Endothelial cell of umbilical vein (primary cell): ENCODE measurements at regions not wholly inside any gene's neighbourhood (a gene's known extent, or its start where the extent isn't known, plus 50 kb on each side); places are given as distances from the start of the nearest gene placed in this dataset.

Experiments used
- BruUV-seq: library from RNA; stranded (reverse); fragments of 400-500 nt; replicated peaks from 2 replicates; lab custom pipeline; 2021; lab: Mats Ljungman, UMichigan
- CTCF ChIA-PET: fragments of 300-600, 350-600 bp; sonication (Branson Sonifier 250); formaldehyde crosslinking; loops from one replicate; lab custom pipeline; 2021; ENCODE audit warnings: antibody characterized with exemption, inconsistent platforms; lab: Charles Lee
- POLR2A ChIA-PET: fragments of 300-600, 350-600 bp; sonication (Branson Sonifier 250); formaldehyde crosslinking; loops from one replicate; lab custom pipeline; 2021; ENCODE audit warnings: antibody characterized with exemption, inconsistent platforms; lab: Charles Lee
- DNase-seq: peaks from one replicate; pipeline ENCODE4 v3.0.0-alpha.2; 2011; ENCODE audit warnings: low read depth, low spot score
- FAIRE-seq: peaks from 2 replicates; lab custom pipeline; 2011; peaks lifted over from hg19 to GRCh38; lab: Jason Lieb, UNC
- H2AFZ ChIP-seq: 2 replicates; pipeline ENCODE4 v1.6.0; 2012; ENCODE audit warnings: low read depth, low read length, control low read depth, inconsistent platforms
- H3K27ac ChIP-seq: 2 replicates; pipeline ENCODE4 v1.5.1; 2011; ENCODE audit warnings: low read depth, mild to moderate bottlenecking, control low read depth, low read length, moderate library complexity; ENCODE audit not compliant: insufficient read depth
- H3K27me3 ChIP-seq, 2 experiments: 2 replicates each; pipeline versions ENCODE4 v1.6.0 to v1.6.1; 2011; ENCODE audit warnings: low read length in 2 of 2, mixed read lengths in 1 of 2; ENCODE audit not compliant: control insufficient read depth in 2 of 2, insufficient read depth in 2 of 2
- H3K36me3 ChIP-seq, 2 experiments: 2 replicates in 1 of 2; 3 replicates in 1 of 2; pipeline ENCODE4 v1.5.1; 2011; ENCODE audit warnings: low read length in 2 of 2, mild to moderate bottlenecking in 1 of 2, moderate library complexity in 1 of 2; ENCODE audit not compliant: control insufficient read depth in 2 of 2, insufficient read depth in 2 of 2; ENCODE audit errors: extremely low read depth in 1 of 2
- H3K4me1 ChIP-seq: 3 replicates; pipeline ENCODE4 v1.5.1; 2011; ENCODE audit warnings: mild to moderate bottlenecking, low read length; ENCODE audit not compliant: control insufficient read depth, insufficient read depth; ENCODE audit errors: extremely low read depth
- H3K4me2 ChIP-seq: 2 replicates; pipeline ENCODE4 v1.6.1; 2011; ENCODE audit warnings: low read length, control low read depth, mixed read lengths; ENCODE audit not compliant: insufficient read depth
- H3K4me3 ChIP-seq, 3 experiments: fragments of 200-600 bp in 1 of 3; sonication (generic), shearing (Covaris generic) in 1 of 3; replicated peaks in 1 of 3; 2 replicates each; pipeline ENCODE4 v1.5.1; 2011 to 2016; ENCODE audit warnings: control low read depth in 3 of 3, low read length in 3 of 3, mild to moderate bottlenecking in 2 of 3, inconsistent platforms in 1 of 3, low read depth in 1 of 3, moderate library complexity in 1 of 3; ENCODE audit not compliant: insufficient read depth in 1 of 3
- H3K79me2 ChIP-seq: 2 replicates; pipeline ENCODE4 v1.6.0; 2012; ENCODE audit warnings: low read length, inconsistent platforms; ENCODE audit not compliant: control insufficient read depth, insufficient read depth
- H3K9ac ChIP-seq: replicated peaks from 2 replicates; pipeline ENCODE3; 2011; ENCODE audit warnings: low read length, control low read depth; ENCODE audit not compliant: insufficient read depth; ENCODE audit errors: extremely low read depth
- H3K9me1 ChIP-seq: replicated peaks from 3 replicates; pipeline ENCODE4 v1.6.0; 2011; ENCODE audit warnings: mild to moderate bottlenecking, low read length; ENCODE audit not compliant: control insufficient read depth, insufficient read depth; ENCODE audit errors: extremely low read depth
- H3K9me3 ChIP-seq: replicated peaks from 2 replicates; pipeline ENCODE4 v1.5.1; 2012; ENCODE audit warnings: low read length, inconsistent platforms; ENCODE audit not compliant: control insufficient read depth, insufficient read depth
- H4K20me1 ChIP-seq: replicated peaks from 2 replicates; pipeline ENCODE3; 2011; ENCODE audit warnings: mild to moderate bottlenecking, low read length; ENCODE audit not compliant: control insufficient read depth, insufficient read depth; ENCODE audit errors: extremely low read depth
- EZH2 ChIP-seq: IDR thresholded peaks from 2 replicates; pipeline ENCODE4 v1.6.1; 2012; ENCODE audit warnings: borderline replicate concordance, low read depth, mild to moderate bottlenecking, moderate library complexity, low read length, inconsistent platforms; ENCODE audit not compliant: severe bottlenecking
- FOS ChIP-seq: IDR thresholded peaks from 2 replicates; pipeline ENCODE4 v1.6.1; 2011; ENCODE audit warnings: mild to moderate bottlenecking, low read length, moderate library complexity, borderline replicate concordance; ENCODE audit not compliant: insufficient read depth
- GATA2 ChIP-seq: IDR thresholded peaks from 2 replicates; pipeline ENCODE4 v1.7.0; 2011; ENCODE audit warnings: low read depth, mild to moderate bottlenecking, moderate library complexity, mixed read lengths, low read length; ENCODE audit not compliant: insufficient read length, insufficient read depth
- JUN ChIP-seq: IDR thresholded peaks from 2 replicates; pipeline ENCODE4 v1.6.1; 2011; ENCODE audit warnings: borderline replicate concordance, low read depth; ENCODE audit not compliant: insufficient read length, insufficient read depth
- MYC ChIP-seq: IDR thresholded peaks from one replicate; pipeline ENCODE4 v1.6.1; 2011; ENCODE audit warnings: mild to moderate bottlenecking, low read depth, low read length
- POLR2A ChIP-seq: IDR thresholded peaks from 2 replicates; pipeline ENCODE4 v1.6.1; 2012; ENCODE audit warnings: low read depth, mild to moderate bottlenecking, control low read depth, low read length
- POLR2AphosphoS5 ChIP-seq: IDR thresholded peaks from 2 replicates; pipeline ENCODE4 v1.6.1; 2012; ENCODE audit warnings: low read depth, mild to moderate bottlenecking, control low read depth, low read length, moderate library complexity; ENCODE audit not compliant: insufficient read depth
- dilution Hi-C: fragments of 300-500 bp; cut with MboI; formaldehyde crosslinking; loops from one replicate; pipeline ENCODE4 v1.15.0; 2019; ENCODE audit warnings: low sequenced_read_pairs; ENCODE audit not compliant: extremely low pct_ligation_motif_present
- intact Hi-C: fragments of 100-400 bp; cut with micrococcal nuclease; formaldehyde crosslinking; loops from one replicate; pipeline ENCODE4 v1.10.0; 2022
- TF ChIP-seq, protein P1 (sequence below), 2 donors: IDR thresholded peaks; 1 replicate in 1 of 2; 2 replicates in 1 of 2; pipeline ENCODE4 v1.5.1; 2011; ENCODE audit warnings: low read length in 2 of 2, mild to moderate bottlenecking in 2 of 2, moderate library complexity in 2 of 2, control low read depth in 1 of 2, inconsistent platforms in 1 of 2, low read depth in 1 of 2; ENCODE audit not compliant: insufficient read depth in 1 of 2; ENCODE audit errors: extremely low read depth in 1 of 2
- TF ChIP-seq, protein P2 (sequence below): IDR thresholded peaks from 2 replicates; pipeline ENCODE4 v1.6.1; 2011; ENCODE audit not compliant: insufficient read depth, insufficient read length

DNA sequence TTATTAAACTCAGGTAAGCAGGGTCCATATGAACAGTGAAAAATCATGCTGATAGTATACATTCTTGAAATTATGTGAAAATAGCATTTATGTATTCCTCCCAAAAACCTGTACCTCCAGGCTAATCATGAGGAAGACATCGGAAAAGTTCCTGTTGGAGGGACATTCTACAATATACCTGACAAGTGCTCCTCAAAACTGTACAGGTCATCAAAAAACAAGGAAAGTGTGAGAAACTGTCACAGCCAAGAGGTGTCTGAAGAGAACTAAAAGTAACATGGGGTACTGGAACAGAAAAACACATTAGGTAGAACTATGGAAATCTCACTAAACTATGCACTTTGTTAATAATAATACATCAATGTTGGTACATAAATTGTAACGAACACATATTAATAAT is 326.7 kb downstream of the CRPPA start:
- DNase-seq (no peak), FAIRE-seq (no peak)
- dilution Hi-C loops, result no loop called here
- Histone ChIP-seq H3K4me1 (peaks cover 33% of the 10 kb centered on the region), H3K27me3 (no peaks in the 10 kb centered on the region), H2AFZ (no peak overlapping the region), H3K79me2 (no peaks in the 10 kb centered on the region), H4K20me1 (no peaks in the 10 kb centered on the region), H3K36me3 (no peaks in the 10 kb centered on the region), H3K4me3 (no peak overlapping the region), H3K9ac (no peak overlapping the region), H3K4me2 (no peak overlapping the region), H3K27ac (no peak overlapping the region), H3K9me1 (no peaks in the 10 kb centered on the region), H3K9me3 (no peaks in the 10 kb centered on the region)
- BruUV-seq, result no TSS peak
- intact Hi-C loops, result loop anchor here (5.0 kb wide), 1 partner anchor 1377 kb away; no protein-coding TSS in a partner anchor
- ChIA-PET POLR2A (no interaction called here), CTCF (interaction anchor here (1.4 to 1.7 kb wide), 2 partner anchors 10 to 470 kb away, joined by 4 to 6 read pairs; no protein-coding TSS in a partner anchor)
- TF ChIP-seq MYC, result no peak
- TF ChIP-seq POLR2A, result no peak
- no peak for TF ChIP-seq EZH2
- TF ChIP-seq GATA2, result no peak
- TF ChIP-seq, protein P1, sequence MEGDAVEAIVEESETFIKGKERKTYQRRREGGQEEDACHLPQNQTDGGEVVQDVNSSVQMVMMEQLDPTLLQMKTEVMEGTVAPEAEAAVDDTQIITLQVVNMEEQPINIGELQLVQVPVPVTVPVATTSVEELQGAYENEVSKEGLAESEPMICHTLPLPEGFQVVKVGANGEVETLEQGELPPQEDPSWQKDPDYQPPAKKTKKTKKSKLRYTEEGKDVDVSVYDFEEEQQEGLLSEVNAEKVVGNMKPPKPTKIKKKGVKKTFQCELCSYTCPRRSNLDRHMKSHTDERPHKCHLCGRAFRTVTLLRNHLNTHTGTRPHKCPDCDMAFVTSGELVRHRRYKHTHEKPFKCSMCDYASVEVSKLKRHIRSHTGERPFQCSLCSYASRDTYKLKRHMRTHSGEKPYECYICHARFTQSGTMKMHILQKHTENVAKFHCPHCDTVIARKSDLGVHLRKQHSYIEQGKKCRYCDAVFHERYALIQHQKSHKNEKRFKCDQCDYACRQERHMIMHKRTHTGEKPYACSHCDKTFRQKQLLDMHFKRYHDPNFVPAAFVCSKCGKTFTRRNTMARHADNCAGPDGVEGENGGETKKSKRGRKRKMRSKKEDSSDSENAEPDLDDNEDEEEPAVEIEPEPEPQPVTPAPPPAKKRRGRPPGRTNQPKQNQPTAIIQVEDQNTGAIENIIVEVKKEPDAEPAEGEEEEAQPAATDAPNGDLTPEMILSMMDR (IDR thresholded peaks at IDR 0.05; ENCODE audit: extremely low read depth in 1 of 2, insufficient read depth in 1 of 2, low read depth in 1 of 2, low read length in 2 of 2), result no peak

DNA sequence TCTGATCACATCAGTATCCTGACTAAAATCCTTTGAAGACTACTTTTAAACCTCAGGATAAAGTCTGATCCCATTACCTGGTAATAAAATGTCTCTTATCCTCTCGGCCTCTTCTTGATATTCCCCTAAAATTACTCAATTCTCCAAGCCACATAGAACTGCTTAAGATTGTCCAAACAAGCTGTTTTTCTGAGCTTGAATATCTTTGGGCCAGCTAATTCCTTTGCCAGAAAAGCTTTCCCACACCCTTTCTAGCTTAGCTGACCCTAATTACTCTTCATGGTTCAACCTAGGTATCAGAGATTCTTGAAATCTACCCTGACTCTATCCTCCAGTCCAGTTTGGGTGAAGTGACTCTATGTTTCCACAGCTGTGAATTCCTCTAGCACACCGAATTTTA is 328.6 kb downstream of the CRPPA start:
- no TSS peak for BruUV-seq
- no peak for FAIRE-seq
- Histone ChIP-seq H3K36me3 (no peaks in the 10 kb centered on the region), H3K9me3 (no peaks in the 10 kb centered on the region), H3K4me2 (no peak overlapping the region), H4K20me1 (no peaks in the 10 kb centered on the region), H3K4me3 (no peak overlapping the region), H3K27me3 (no peaks in the 10 kb centered on the region), H3K79me2 (no peaks in the 10 kb centered on the region), H3K9me1 (no peaks in the 10 kb centered on the region), H2AFZ (no peak overlapping the region), H3K4me1 (peaks cover 20% of the 10 kb centered on the region), H3K27ac (no peak overlapping the region), H3K9ac (no peak overlapping the region)
- TF ChIP-seq EZH2, result no peak
- no peak for TF ChIP-seq GATA2
- no peak for TF ChIP-seq POLR2A
- TF ChIP-seq, protein P2, sequence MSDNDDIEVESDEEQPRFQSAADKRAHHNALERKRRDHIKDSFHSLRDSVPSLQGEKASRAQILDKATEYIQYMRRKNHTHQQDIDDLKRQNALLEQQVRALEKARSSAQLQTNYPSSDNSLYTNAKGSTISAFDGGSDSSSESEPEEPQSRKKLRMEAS, result no peak
- TF ChIP-seq JUN, result no peak
- no peak for TF ChIP-seq FOS
- TF ChIP-seq POLR2AphosphoS5, result no peak
- TF ChIP-seq, protein P1 (IDR thresholded peaks at IDR 0.05; ENCODE audit: extremely low read depth in 1 of 2, insufficient read depth in 1 of 2, low read depth in 1 of 2, low read length in 2 of 2), result no peak
- TF ChIP-seq MYC, result no peak
- no peak for DNase-seq
- ChIA-PET CTCF (interaction anchor here (1.2 to 3.1 kb wide), 3 partner anchors 9 to 472 kb away, joined by 4 to 18 read pairs (median 14); no protein-coding TSS in a partner anchor), POLR2A (no interaction called here)
- dilution Hi-C loops, result no loop called here
- intact Hi-C loops, result no loop called here
